Transverse colon (tissue), 3 donors: ENCODE measurements at regions not wholly inside any gene's neighbourhood (a gene's known extent, or its start where the extent isn't known, plus 50 kb on each side); places are given as distances from the start of the nearest gene placed in this dataset.

Source experiments
- POLR2A ChIP-seq: fragments of 450-650 bp; IDR thresholded peaks from one replicate; pipeline ENCODE4 v1.6.1; 2016; ENCODE audit warnings: antibody characterized with exemption, mild to moderate bottlenecking, moderate library complexity
- TF ChIP-seq, protein P1 (sequence below), 5 experiments: fragments of 200-600 bp in 3 of 5; fragments of 450-650 bp in 2 of 5; sonication (generic) in 3 of 5; IDR thresholded peaks; 1 replicate in 2 of 5; 2 replicates in 3 of 5; pipeline ENCODE4 v1.5.1; 2016 to 2017; ENCODE audit warnings: antibody characterized with exemption in 5 of 5, inconsistent platforms in 3 of 5, mild to moderate bottlenecking in 2 of 5, moderate library complexity in 1 of 5

DNA sequence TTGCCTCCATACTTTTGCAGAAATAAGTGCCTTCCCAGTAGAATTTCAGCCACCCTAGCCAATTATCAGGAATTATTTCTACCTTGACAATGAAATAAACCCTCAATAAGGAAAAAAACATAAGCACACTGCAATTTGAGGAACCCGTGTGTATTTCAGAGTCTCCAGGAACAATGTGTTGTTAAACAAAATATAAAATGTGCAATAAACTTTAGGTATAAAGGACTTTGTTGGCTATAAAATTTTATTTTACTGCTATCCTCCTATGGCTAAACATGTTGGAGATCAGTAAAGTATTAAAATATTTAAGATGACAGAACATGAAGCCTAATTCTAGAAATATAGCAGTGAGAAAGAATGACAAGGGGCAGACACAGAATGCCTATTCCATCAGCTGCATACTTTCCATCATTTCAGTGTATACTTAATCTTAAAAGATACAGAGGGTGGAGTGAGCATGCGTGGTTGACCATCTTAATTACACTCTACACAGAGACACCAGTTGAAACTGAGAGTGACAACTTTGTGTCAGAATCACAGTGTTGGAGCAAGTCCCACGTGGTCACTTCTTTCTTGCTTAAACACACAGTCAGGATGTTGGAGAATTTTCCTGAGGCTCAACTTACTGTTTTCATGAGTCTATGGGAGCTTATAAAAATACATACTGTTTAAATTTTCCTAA is 79.0 kb upstream of the SUCLG2 start:
- TF ChIP-seq, protein P1, sequence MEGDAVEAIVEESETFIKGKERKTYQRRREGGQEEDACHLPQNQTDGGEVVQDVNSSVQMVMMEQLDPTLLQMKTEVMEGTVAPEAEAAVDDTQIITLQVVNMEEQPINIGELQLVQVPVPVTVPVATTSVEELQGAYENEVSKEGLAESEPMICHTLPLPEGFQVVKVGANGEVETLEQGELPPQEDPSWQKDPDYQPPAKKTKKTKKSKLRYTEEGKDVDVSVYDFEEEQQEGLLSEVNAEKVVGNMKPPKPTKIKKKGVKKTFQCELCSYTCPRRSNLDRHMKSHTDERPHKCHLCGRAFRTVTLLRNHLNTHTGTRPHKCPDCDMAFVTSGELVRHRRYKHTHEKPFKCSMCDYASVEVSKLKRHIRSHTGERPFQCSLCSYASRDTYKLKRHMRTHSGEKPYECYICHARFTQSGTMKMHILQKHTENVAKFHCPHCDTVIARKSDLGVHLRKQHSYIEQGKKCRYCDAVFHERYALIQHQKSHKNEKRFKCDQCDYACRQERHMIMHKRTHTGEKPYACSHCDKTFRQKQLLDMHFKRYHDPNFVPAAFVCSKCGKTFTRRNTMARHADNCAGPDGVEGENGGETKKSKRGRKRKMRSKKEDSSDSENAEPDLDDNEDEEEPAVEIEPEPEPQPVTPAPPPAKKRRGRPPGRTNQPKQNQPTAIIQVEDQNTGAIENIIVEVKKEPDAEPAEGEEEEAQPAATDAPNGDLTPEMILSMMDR (IDR thresholded peaks at IDR 0.05): no peak
- no peak for TF ChIP-seq POLR2A
